Amniotic epithelial cell (primary cell): ENCODE measurements at regions not wholly inside any gene's neighbourhood (a gene's known extent, or its start where the extent isn't known, plus 50 kb on each side); places are given as distances from the start of the nearest gene placed in this dataset.

ENCODE experiments used
- DNase-seq: peaks from one replicate; pipeline ENCODE4 v3.0.0-alpha.2; 2010; ENCODE audit warnings: low read depth

DNA sequence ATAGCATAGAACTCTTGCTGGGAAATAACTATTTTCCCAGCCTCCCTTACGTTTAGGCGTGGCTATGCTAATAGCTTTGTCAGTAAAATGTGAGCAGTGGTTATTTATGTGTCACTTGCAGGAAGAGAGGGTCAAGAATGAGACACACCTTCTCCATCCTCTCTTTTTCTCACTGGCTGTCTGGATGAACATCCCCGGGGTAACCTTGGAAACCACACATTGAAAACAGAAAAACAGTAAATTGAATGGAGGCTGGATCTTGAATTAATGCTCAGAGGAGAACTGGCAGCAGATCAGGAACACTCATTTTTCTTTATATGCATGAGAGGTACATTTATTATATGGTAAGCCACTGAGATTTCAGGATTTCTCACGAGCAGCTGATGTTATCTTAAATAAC, 127.6 kb downstream of the DNAJB9 start:
- no peak for DNase-seq

- no peak for DNase-seq
These were observed 141.9 kb downstream of the DNAJB9 start for GRCh38 chr7:108711611-108712010.

DNA sequence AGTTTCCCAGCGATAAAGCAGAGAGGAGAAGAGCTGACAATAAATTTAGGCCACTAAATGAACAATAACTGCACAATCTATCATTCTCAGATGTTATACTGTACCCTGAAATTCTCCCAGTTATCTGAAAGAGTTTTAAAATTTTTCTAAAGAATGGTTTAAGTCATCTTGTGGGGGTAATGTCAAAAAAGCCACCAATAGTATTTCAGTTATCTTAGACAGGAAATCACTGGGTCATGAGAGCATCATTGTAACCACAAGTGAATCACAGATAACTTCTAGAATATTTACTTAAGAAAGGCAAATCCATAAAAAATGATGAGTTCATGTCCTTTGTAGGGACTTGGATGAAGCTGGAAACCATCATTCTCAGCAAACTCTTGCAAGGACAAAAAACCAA, 147.1 kb downstream of the DNAJB9 start:
- DNase-seq, result peak; percentile 57

DNA sequence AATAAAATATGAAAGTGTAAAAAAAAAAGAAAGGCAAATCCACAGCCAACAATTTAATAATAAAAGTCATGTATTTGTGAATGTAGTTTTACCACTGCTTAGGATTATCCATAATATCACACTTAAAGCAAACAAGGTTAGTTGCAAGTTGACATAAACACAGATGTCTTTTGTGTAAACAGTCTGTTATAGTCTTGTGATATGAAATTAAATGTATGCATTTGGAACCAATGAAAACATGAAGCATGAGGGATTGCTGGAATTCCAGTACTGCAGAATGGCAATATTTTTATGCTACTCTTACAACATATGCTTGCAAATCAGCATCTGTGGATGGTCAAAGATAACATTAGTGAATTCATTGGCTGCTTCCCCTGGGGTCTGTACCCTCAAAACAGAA, 148.1 kb downstream of the DNAJB9 start:
- no peak for DNase-seq

DNA sequence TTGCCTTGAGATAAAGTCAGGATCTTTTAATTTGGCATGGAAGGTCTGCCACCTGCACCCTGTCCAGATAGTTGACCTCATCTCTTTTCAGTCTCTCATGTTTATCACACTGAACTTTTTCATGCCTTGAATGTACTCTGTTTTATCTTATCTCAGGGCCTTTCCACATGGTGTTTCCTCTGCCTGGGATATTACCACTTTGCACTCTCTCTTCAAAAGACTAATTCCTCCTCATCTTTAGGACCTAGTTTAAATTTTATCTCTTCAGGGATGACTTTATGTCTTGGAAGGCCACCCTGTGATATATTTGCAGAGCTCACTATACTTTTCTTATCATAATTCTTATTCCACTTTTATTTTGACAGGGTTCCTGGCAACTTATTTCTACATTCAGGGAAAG, 150.0 kb downstream of the DNAJB9 start:
- no peak for DNase-seq

GRCh38 chr7:108722561-108722960, 152.9 kb downstream of the DNAJB9 start:
- DNase-seq, result no peak

DNA sequence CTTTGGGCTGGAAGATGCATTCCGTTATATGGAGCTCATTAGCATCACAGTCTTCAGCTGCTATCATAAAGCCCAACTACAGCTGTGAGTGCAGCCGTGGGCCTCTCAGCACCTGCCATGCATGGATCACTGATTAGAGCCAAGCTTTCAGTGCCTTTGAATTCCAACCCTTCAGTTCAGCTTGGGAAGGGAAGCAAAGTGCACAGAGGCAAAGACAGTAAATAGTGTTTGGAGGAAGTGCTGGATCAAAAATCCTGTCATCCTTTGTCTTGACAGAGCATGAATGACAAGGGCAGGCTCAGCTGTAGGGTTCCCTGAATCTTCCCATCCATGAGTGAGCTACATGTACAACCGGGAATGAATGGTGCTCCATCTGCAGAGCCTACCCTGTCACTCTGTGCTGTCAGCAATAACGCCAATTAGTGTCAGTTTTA, 153.7 kb downstream of the DNAJB9 start:
- DNase-seq, result no peak

DNA sequence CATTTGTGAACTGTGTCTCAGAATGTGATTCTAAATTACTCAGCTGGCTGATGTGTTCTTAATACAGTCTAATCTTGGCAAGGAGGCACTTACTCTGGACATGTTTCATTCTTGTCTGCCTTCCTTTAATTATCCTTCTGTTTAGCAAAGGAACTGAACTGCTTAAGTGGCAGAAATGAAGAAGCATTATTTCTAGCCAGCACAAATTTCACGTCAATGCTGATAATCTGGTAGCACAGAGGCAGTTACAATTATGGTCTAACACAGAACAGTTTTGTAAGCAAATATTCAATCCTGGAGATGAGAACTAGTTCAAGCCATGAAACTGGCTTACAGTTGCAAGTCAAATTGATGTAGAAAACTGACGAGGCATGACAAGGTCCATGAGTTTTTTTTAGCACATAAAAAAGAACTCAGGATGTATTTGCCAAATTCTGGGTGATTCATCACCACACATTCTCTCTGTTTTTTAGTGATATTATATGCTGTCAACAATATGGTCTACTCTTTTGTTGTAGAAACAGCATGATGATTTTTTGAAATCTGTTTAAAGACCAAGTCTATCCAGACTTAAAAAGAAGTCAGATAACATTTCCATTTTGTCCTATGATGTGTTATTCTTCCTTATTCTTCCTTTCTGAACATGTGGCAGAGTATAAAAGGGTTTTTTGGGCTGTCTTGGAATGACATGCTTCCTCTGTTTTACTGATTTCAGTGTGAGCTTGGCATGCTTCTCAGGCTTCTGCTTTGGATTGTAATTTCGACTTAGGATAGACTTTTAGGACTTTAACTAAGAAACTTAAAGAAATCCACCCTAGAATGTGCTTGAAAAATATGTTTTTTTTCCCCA, 154.8 kb downstream of the DNAJB9 start:
- DNase-seq, result no peak

GRCh38 chr7:108735814-108736213, 166.1 kb downstream of the DNAJB9 start:
- DNase-seq, result no peak

DNA sequence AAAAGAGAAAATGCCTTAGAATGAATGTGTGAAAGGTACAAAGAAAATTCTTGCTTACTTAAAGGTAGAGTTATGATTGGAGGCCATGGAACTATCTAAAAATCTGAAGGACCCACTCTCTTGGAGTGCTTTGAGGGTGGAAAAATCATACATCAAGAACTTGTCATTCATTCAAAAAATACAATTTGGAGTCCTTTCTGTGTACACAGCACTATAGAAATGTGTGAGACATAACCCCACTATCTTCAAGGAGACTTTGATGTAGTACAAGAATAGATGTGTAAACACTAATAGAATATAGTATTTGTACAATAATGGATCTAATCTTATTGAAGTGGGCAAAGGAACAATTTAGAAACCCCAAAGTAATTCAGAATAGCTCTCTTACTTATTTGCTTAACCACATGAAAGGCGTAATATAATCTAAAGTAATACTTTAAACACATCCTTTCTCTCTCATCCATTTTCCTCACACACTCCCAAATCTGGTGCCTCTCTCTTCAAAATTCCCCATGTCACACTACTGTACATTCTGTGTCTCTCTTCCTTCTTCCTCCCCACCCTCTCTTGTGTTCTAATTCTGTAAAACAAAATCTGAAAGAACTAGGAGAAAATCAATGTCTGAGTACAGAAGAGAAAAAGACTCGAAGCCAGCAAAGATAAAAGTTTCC, 166.7 kb downstream of the DNAJB9 start:
- DNase-seq, result no peak

DNA sequence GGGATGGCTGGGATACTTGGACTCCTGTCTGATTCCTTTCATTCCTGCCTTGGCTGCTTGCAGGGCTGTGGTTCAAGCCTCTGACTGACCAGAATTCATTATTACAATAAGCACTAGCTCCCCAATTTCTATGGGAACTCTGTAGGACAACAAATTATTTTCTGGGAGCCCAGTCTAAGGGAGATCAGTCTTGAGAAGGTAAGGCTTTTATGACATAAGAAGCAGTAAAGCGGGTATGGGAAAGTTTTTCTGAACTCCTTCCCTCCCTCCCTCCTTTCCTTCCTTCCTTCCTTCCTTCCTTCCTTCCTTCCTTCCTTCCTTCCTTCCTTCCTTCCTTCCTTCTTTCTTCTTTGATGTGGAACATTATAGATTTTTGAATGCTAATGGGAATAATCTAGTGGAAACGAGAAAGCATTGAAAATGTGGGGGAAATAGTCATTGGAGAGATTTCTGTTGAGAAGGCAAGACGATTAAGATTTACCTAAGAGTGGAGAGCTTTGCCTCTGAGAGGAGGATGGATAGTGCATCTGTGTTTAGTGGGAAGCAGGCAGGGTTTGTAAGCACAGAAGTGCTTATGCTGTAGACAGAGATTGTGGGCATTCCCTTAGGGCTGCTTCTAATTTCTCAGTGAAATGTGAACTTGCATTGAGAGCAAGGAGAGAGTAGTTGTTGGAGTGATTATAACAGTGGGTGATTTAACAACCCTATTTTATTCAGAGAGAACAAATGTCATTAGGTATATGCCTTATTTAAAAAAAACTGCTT, 201.5 kb downstream of the DNAJB9 start:
- DNase-seq, result no peak

DNA sequence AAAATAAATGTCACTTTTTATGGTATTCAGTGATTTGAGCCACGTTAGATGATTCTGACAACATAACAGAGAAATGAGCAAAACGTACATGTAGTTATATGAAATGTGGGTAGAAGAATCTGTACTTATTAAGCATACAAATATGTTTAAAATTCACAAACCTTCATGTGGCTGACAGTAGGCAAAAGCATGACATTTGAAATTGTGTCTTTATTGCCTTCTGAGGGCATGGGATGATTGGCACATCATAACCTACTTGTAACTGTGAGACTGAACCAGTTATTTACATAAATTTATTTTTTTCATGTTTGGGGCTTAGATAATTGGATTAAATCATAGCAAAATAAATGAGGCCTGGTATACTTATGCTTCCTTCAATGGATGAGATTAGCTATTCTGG, 202.2 kb downstream of the DNAJB9 start:
- DNase-seq, result no peak

DNA sequence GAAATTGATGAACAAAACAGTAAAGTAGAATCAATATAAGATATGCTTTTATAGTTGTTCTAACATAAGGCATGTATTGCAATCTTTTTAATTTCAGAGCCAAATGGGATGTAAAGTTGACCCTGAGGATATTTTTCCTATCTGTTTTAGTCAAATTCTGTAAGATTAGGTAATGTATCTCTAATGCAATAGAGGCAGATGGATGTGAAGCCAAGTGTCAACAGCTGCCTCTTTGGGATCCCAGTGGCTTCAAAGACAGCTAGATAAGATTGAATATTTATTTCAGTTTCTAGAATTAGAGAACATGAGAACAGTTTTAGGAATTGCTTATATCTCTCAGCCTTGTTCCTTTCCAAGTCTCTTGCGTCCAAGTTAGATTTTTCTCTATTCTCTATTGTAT, 208.3 kb downstream of the DNAJB9 start:
- no peak for DNase-seq

DNA sequence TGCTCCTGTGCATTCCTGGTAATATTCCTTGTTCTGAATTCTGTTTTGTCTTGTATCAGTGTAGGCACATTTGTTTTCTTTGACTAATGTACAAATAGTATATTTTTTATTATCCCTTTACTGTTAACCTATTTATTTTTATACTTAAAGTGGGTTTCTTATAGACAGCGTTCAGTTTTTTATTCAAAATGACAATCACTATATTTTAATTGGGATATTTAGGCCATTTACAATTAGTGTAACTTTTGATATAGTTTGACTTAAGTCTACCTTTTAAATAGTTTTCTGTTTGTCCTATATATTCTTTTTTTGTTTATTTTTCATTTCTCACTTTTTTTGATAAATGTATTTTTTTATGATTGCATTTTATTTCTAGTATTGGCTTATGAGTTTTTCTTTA, 219.8 kb downstream of the DNAJB9 start:
- DNase-seq, result no peak

DNA sequence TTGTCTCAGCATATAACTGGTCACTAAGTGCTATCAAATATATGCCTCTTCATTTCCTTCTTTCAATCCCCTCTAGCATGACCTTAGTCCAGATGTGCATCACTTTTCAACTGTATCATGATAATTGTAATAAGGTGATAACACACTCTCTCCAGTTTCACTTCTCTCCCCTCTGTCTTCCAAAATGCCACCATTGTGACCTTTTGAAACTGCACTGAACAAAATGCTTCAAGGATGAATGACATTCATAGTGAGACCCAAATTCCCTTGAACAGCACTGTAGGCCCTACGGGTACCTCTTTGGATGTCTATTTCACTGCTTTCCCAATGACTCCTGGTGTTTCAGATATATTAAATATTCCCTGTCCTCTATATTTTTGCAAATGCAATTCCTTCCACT, 224.8 kb downstream of the DNAJB9 start:
- DNase-seq, result no peak

- no peak for DNase-seq
These were observed 233.0 kb downstream of the DNAJB9 start for GRCh38 chr7:108802650-108803049.

- no peak for DNase-seq
These were observed 236.2 kb downstream of the DNAJB9 start for GRCh38 chr7:108805808-108806397.

- no peak for DNase-seq
These were observed 239.0 kb downstream of the DNAJB9 start for GRCh38 chr7:108808549-108809266.

- DNase-seq, result no peak
These were observed 239.7 kb downstream of the DNAJB9 start for GRCh38 chr7:108809356-108809755.

GRCh38 chr7:108810756-108811385, 241.2 kb downstream of the DNAJB9 start:
- DNase-seq, result no peak
